Neural cell (in vitro differentiated cells): ENCODE measurements at regions not wholly inside any gene's neighbourhood (a gene's known extent, or its start where the extent isn't known, plus 50 kb on each side); places are given as distances from the start of the nearest gene placed in this dataset.

Experiments used
- H2AFZ ChIP-seq: fragments of 200-600, 300-800 bp; sonication (generic), shearing (Covaris generic); 2 replicates; pipeline ENCODE4 v1.6.0; 2014; ENCODE audit warnings: low read depth, mild to moderate bottlenecking, antibody characterized with exemption, low read length, moderate library complexity
- H3F3A ChIP-seq: fragments of 200-600 bp; shearing (Covaris generic); 2 replicates; pipeline ENCODE4 v1.6.1; 2016; ENCODE audit warnings: mild to moderate bottlenecking, moderate library complexity, mixed read lengths, antibody characterized with exemption, low read length; ENCODE audit not compliant: insufficient read depth, poor library complexity, severe bottlenecking
- H3K27ac ChIP-seq: fragments of 200-600, 300-800 bp; sonication (generic), shearing (Covaris generic); 2 replicates; pipeline ENCODE4 v1.5.1; 2014; ENCODE audit warnings: mild to moderate bottlenecking, low read length, moderate library complexity
- H3K27me3 ChIP-seq: fragments of 300-800, 200-600 bp; sonication (generic), shearing (Covaris generic); 2 replicates; pipeline ENCODE4 v1.6.0; 2014; ENCODE audit warnings: mild to moderate bottlenecking, low read depth, low read length, moderate library complexity; ENCODE audit not compliant: insufficient read depth
- H3K36me3 ChIP-seq: fragments of 300-800, 200-600 bp; sonication (generic), shearing (Covaris generic); 2 replicates; pipeline ENCODE4 v1.5.1; 2014; ENCODE audit warnings: mild to moderate bottlenecking, antibody characterized with exemption, low read length, moderate library complexity; ENCODE audit not compliant: insufficient read depth
- H3K4me2 ChIP-seq: fragments of 300-800, 200-600 bp; sonication (generic), shearing (Covaris generic); 2 replicates; pipeline ENCODE4 v1.6.0; 2014; ENCODE audit warnings: mild to moderate bottlenecking, low read length
- H3K4me3 ChIP-seq: fragments of 300-800, 200-600 bp; sonication (generic), shearing (Covaris generic); 2 replicates; pipeline ENCODE4 v1.5.1; 2014; ENCODE audit warnings: mild to moderate bottlenecking, low read length, moderate library complexity
- H3K79me2 ChIP-seq: fragments of 200-600 bp; shearing (Covaris generic); replicated peaks from 2 replicates; pipeline ENCODE4 v1.6.0; 2014; ENCODE audit warnings: mild to moderate bottlenecking, low read length, moderate library complexity; ENCODE audit not compliant: insufficient read depth
- H3K9ac ChIP-seq: fragments of 300-800, 200-600 bp; sonication (generic), shearing (Covaris generic); 2 replicates; pipeline ENCODE4 v1.6.1; 2016; ENCODE audit warnings: mild to moderate bottlenecking, low read length, mixed read lengths
- H3K9me2 ChIP-seq: fragments of 200-600 bp; shearing (Covaris generic); 2 replicates; pipeline ENCODE4 v1.6.1; 2016; ENCODE audit warnings: mild to moderate bottlenecking, low read length, mixed read lengths; ENCODE audit not compliant: insufficient read depth
- H3K9me3 ChIP-seq: fragments of 200-600, 300-800 bp; sonication (generic), shearing (Covaris generic); 2 replicates; pipeline ENCODE4 v1.6.1; 2016; ENCODE audit warnings: mild to moderate bottlenecking, mixed run types, low read length, moderate library complexity, mixed read lengths
- H4K20me1 ChIP-seq: fragments of 200-600 bp; shearing (Covaris generic); 2 replicates; pipeline ENCODE4 v1.6.1; 2016; ENCODE audit warnings: mild to moderate bottlenecking, mixed run types; ENCODE audit not compliant: insufficient read depth
- EP300 ChIP-seq: fragments of 450-650 bp; conservative IDR thresholded peaks from 2 replicates; pipeline ENCODE4 v1.6.1; 2014; ENCODE audit warnings: antibody characterized with exemption, mild to moderate bottlenecking, moderate library complexity; ENCODE audit not compliant: poor library complexity, severe bottlenecking
- EZH2 ChIP-seq: fragments of 200-600, 300-800 bp; shearing (Covaris generic), sonication (generic); IDR thresholded peaks from 2 replicates; pipeline ENCODE4 v1.6.1; 2014; ENCODE audit warnings: antibody characterized with exemption, low read length, borderline replicate concordance, mild to moderate bottlenecking; ENCODE audit not compliant: insufficient read depth, poor library complexity, severe bottlenecking
- MXI1 ChIP-seq: fragments of 450-650 bp; conservative IDR thresholded peaks from 2 replicates; pipeline ENCODE4 v1.6.1; 2014; ENCODE audit warnings: antibody characterized with exemption, mild to moderate bottlenecking; ENCODE audit not compliant: poor library complexity, severe bottlenecking
- POLR2AphosphoS5 ChIP-seq: IDR thresholded peaks from 2 replicates; pipeline ENCODE4 v1.6.1; 2012
- RAD21 ChIP-seq: fragments of 450-650 bp; conservative IDR thresholded peaks from 2 replicates; pipeline ENCODE4 v1.6.1; 2014; ENCODE audit warnings: antibody characterized with exemption, mild to moderate bottlenecking, moderate library complexity
- SMC3 ChIP-seq: fragments of 450-650 bp; conservative IDR thresholded peaks from 2 replicates; pipeline ENCODE4 v1.6.1; 2014; ENCODE audit warnings: antibody characterized with exemption, mild to moderate bottlenecking, moderate library complexity; ENCODE audit not compliant: poor library complexity
- TAF1 ChIP-seq: IDR thresholded peaks from 2 replicates; pipeline ENCODE4 v1.6.1; 2012; ENCODE audit warnings: low read depth
- TF ChIP-seq, protein P1 (sequence below): fragments of 450-650 bp; IDR thresholded peaks from 2 replicates; pipeline ENCODE4 v1.5.1; 2014; ENCODE audit warnings: antibody characterized with exemption, mild to moderate bottlenecking, moderate library complexity; ENCODE audit not compliant: poor library complexity, severe bottlenecking
- TF ChIP-seq, protein P2 (sequence below): IDR thresholded peaks from 2 replicates; pipeline ENCODE4 v1.6.1; 2012; ENCODE audit warnings: borderline replicate concordance

DNA sequence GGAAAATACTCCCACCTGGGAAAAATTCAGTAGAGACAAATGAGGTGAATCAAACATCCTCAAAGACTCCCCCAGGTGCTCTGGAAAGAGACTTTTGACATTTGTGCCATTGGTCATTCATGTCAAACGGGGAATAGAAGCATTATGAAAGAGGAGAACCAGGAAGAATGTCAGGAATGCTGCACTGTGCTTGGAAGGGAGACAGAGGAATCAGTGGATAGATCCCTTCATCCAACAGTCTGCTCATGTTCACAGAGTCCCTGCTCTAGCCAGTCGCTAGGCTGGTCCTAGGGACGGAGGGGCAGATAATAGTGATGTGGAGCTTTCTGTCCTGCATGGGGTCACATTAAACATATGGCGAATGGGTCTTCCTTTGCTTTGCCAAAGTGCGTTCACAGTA lies 384.4 kb downstream of the FGF9 start:
- no peak overlapping the region for H3K27ac ChIP-seq

DNA sequence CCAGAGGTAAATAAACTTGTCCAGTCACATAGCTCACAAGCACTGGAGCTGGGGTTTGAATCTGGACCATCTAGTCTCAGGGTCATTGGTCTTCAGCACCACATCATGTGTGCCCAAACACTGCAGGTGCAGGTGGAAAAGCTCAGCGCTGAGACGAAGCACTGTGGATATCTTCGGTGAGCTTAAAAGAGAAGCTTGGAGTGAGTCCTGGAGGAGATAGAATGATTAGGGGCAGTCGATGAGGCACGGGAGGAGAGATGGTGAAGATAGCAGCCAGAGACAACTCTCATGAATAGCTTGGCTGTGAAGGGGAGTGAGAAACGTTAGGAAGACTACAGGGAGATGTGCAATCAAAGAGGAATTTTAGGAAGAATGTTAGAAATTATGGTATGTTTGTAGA lies 389.3 kb downstream of the FGF9 start:
- H3K4me3 ChIP-seq = no peak overlapping the region

More for the DNA sequence above, 384.4 kb downstream of the FGF9 start:
- H3K4me2 ChIP-seq = no peak overlapping the region
- no peaks in the 10 kb centered on the region for H3K9me3 ChIP-seq
- H3K79me2 ChIP-seq = no peaks in the 10 kb centered on the region
- H3K9me2 ChIP-seq = no peaks in the 10 kb centered on the region
- TF ChIP-seq RAD21 (no peak), POLR2AphosphoS5 (no peak), EZH2 (no peak), MXI1 (no peak), TAF1 (no peak), EP300 (no peak), SMC3 (no peak)
- TF ChIP-seq, protein P1, sequence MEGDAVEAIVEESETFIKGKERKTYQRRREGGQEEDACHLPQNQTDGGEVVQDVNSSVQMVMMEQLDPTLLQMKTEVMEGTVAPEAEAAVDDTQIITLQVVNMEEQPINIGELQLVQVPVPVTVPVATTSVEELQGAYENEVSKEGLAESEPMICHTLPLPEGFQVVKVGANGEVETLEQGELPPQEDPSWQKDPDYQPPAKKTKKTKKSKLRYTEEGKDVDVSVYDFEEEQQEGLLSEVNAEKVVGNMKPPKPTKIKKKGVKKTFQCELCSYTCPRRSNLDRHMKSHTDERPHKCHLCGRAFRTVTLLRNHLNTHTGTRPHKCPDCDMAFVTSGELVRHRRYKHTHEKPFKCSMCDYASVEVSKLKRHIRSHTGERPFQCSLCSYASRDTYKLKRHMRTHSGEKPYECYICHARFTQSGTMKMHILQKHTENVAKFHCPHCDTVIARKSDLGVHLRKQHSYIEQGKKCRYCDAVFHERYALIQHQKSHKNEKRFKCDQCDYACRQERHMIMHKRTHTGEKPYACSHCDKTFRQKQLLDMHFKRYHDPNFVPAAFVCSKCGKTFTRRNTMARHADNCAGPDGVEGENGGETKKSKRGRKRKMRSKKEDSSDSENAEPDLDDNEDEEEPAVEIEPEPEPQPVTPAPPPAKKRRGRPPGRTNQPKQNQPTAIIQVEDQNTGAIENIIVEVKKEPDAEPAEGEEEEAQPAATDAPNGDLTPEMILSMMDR = no peak
- TF ChIP-seq, protein P2, sequence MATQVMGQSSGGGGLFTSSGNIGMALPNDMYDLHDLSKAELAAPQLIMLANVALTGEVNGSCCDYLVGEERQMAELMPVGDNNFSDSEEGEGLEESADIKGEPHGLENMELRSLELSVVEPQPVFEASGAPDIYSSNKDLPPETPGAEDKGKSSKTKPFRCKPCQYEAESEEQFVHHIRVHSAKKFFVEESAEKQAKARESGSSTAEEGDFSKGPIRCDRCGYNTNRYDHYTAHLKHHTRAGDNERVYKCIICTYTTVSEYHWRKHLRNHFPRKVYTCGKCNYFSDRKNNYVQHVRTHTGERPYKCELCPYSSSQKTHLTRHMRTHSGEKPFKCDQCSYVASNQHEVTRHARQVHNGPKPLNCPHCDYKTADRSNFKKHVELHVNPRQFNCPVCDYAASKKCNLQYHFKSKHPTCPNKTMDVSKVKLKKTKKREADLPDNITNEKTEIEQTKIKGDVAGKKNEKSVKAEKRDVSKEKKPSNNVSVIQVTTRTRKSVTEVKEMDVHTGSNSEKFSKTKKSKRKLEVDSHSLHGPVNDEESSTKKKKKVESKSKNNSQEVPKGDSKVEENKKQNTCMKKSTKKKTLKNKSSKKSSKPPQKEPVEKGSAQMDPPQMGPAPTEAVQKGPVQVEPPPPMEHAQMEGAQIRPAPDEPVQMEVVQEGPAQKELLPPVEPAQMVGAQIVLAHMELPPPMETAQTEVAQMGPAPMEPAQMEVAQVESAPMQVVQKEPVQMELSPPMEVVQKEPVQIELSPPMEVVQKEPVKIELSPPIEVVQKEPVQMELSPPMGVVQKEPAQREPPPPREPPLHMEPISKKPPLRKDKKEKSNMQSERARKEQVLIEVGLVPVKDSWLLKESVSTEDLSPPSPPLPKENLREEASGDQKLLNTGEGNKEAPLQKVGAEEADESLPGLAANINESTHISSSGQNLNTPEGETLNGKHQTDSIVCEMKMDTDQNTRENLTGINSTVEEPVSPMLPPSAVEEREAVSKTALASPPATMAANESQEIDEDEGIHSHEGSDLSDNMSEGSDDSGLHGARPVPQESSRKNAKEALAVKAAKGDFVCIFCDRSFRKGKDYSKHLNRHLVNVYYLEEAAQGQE = no peak
- no peak overlapping the region for H2AFZ ChIP-seq
- H3K4me3 ChIP-seq = no peak overlapping the region
- no peak overlapping the region for H3K9ac ChIP-seq
- no peaks in the 10 kb centered on the region for H3K36me3 ChIP-seq
- H4K20me1 ChIP-seq = no peaks in the 10 kb centered on the region
- H3K27me3 ChIP-seq = no peaks in the 10 kb centered on the region
- H3F3A ChIP-seq = no peaks in the 10 kb centered on the region

More for the DNA sequence above, 389.3 kb downstream of the FGF9 start:
- Histone ChIP-seq H3K9me3 (no peaks in the 10 kb centered on the region), H3K36me3 (no peaks in the 10 kb centered on the region), H2AFZ (no peak overlapping the region), H3K9me2 (no peaks in the 10 kb centered on the region), H3K9ac (no peak overlapping the region), H3K79me2 (no peaks in the 10 kb centered on the region), H3F3A (no peaks in the 10 kb centered on the region), H3K4me2 (no peak overlapping the region), H3K27me3 (no peaks in the 10 kb centered on the region), H4K20me1 (no peaks in the 10 kb centered on the region), H3K27ac (no peak overlapping the region)
- TF ChIP-seq POLR2AphosphoS5 (no peak), MXI1 (no peak), SMC3 (no peak)
- TF ChIP-seq, protein P2 = no peak
